ENCODE measurements at regions not wholly inside any gene's neighbourhood (a gene's known extent, or its start where the extent isn't known, plus 50 kb on each side); places are given as distances from the start of the nearest gene placed in this dataset.

- no peak for DNase-seq (ENCODE audit: low read depth)
- H3K4me3 ChIP-seq (ENCODE audit: low read length), result no peak overlapping the region
- no peak for TF ChIP-seq CTCF (conservative IDR thresholded peaks at IDR 0.05; ENCODE audit: low read length)
Observed at GRCh38 chr2:64905338-64906024, 83.7 kb upstream of the SLC1A4 start.

- H3K4me3 ChIP-seq (ENCODE audit: low read length), result no peak overlapping the region
- no peak for TF ChIP-seq CTCF (conservative IDR thresholded peaks at IDR 0.05; ENCODE audit: low read length)
- no peak for DNase-seq (ENCODE audit: low read depth)
Observed at GRCh38 chr2:64906853-64907536, 82.2 kb upstream of the SLC1A4 start.

- H3K4me3 ChIP-seq (ENCODE audit: low read length), result no peak overlapping the region
- no peak for TF ChIP-seq CTCF (conservative IDR thresholded peaks at IDR 0.05; ENCODE audit: low read length)
- DNase-seq (ENCODE audit: low read depth), result no peak
Observed at GRCh38 chr2:64908406-64908805, 80.8 kb upstream of the SLC1A4 start.

GRCh38 chr2:64910523-64910922 is 78.7 kb upstream of the SLC1A4 start:
- no peak for TF ChIP-seq CTCF (conservative IDR thresholded peaks at IDR 0.05; ENCODE audit: low read length)
- DNase-seq (ENCODE audit: low read depth), result no peak

GRCh38 chr2:64910972-64911433 is 78.2 kb upstream of the SLC1A4 start:
- H3K4me3 ChIP-seq (ENCODE audit: low read length), result no peak overlapping the region
- no peak for DNase-seq (ENCODE audit: low read depth)
- TF ChIP-seq CTCF (conservative IDR thresholded peaks at IDR 0.05; ENCODE audit: low read length), result no peak

More at GRCh38 chr2:64910523-64910922, 78.7 kb upstream of the SLC1A4 start:
- H3K4me3 ChIP-seq (ENCODE audit: low read length), result no peak overlapping the region

- TF ChIP-seq CTCF (conservative IDR thresholded peaks at IDR 0.05; ENCODE audit: low read length), result no peak
- no peak overlapping the region for H3K4me3 ChIP-seq (ENCODE audit: low read length)
- DNase-seq (ENCODE audit: low read depth), result no peak
Observed at GRCh38 chr2:64913357-64913869, 75.8 kb upstream of the SLC1A4 start.

GRCh38 chr2:64914247-64914646 is 75.0 kb upstream of the SLC1A4 start:
- DNase-seq (ENCODE audit: low read depth), result no peak
- no peak for TF ChIP-seq CTCF (conservative IDR thresholded peaks at IDR 0.05; ENCODE audit: low read length)
- no peak overlapping the region for H3K4me3 ChIP-seq (ENCODE audit: low read length)

Data from AG10803 (cell line).